Neuronal stem cell (in vitro differentiated cells): ENCODE measurements at regions not wholly inside any gene's neighbourhood (a gene's known extent, or its start where the extent isn't known, plus 50 kb on each side); places are given as distances from the start of the nearest gene placed in this dataset.
"Not testable (repeated sequence)": the region's sequence is repeated elsewhere in the genome, so short reads cannot be mapped to it uniquely, and the experiment has no call there.

Source experiments
- DNase-seq: peaks from one replicate; pipeline ENCODE4 v3.0.0-alpha.2; 2013; ENCODE audit warnings: low spot score
- H2AFZ ChIP-seq: one replicate; pipeline ENCODE4 v1.6.1; 2013; ENCODE audit warnings: mild to moderate bottlenecking, low read length, inconsistent platforms
- H2AK5ac ChIP-seq: 2 replicates; pipeline ENCODE4 v1.6.1; 2013; ENCODE audit warnings: low read depth, mild to moderate bottlenecking, inconsistent platforms, low read length, moderate library complexity, mixed read lengths
- H2BK120ac ChIP-seq: 2 replicates; pipeline ENCODE4 v1.6.1; 2013; ENCODE audit warnings: low read depth, mild to moderate bottlenecking, inconsistent platforms, low read length, moderate library complexity, mixed read lengths
- H2BK12ac ChIP-seq: one replicate; pipeline ENCODE4 v1.6.1; 2013; ENCODE audit warnings: low read length, inconsistent platforms
- H2BK15ac ChIP-seq: 2 replicates; pipeline ENCODE4 v1.6.1; 2013; ENCODE audit warnings: mild to moderate bottlenecking, low read length, inconsistent platforms, mixed read lengths
- H2BK5ac ChIP-seq: one replicate; pipeline ENCODE4 v1.6.1; 2013; ENCODE audit warnings: inconsistent platforms, mild to moderate bottlenecking, low read length, moderate library complexity
- H3K14ac ChIP-seq: one replicate; pipeline ENCODE4 v1.6.1; 2013; ENCODE audit warnings: low read length, inconsistent platforms
- H3K18ac ChIP-seq: 2 replicates; pipeline ENCODE4 v1.6.1; 2013; ENCODE audit warnings: low read length, inconsistent platforms
- H3K23ac ChIP-seq: 2 replicates; pipeline ENCODE4 v1.6.1; 2013; ENCODE audit warnings: low read depth, mild to moderate bottlenecking, mixed read lengths, low read length, inconsistent platforms; ENCODE audit not compliant: poor library complexity
- H3K27ac ChIP-seq: replicated peaks from 3 replicates; pipeline ENCODE4 v1.5.1; 2013; ENCODE audit warnings: low read length, inconsistent platforms
- H3K27me3 ChIP-seq, 3 experiments: 2 replicates each; pipeline ENCODE4 v1.6.1; 2013; ENCODE audit warnings: low read length in 3 of 3, mild to moderate bottlenecking in 2 of 3, inconsistent platforms in 1 of 3, low read depth in 1 of 3, mixed read lengths in 1 of 3, moderate library complexity in 1 of 3; ENCODE audit not compliant: control insufficient read depth in 3 of 3, insufficient read depth in 3 of 3
- H3K36me3 ChIP-seq, 2 donors: replicated peaks in 1 of 2; 2 replicates each; pipeline ENCODE4 v1.6.1; 2013; ENCODE audit warnings: low read length in 2 of 2; ENCODE audit not compliant: control insufficient read depth in 2 of 2, insufficient read depth in 2 of 2
- H3K4ac ChIP-seq: 2 replicates; pipeline ENCODE4 v1.6.1; 2013; ENCODE audit warnings: inconsistent platforms, mild to moderate bottlenecking, low read length, moderate library complexity
- H3K4me1 ChIP-seq, 2 donors: 1 replicate in 1 of 2; 2 replicates in 1 of 2; pipeline ENCODE4 v1.6.1; 2013; ENCODE audit warnings: low read length in 2 of 2, low read depth in 1 of 2; ENCODE audit not compliant: control insufficient read depth in 2 of 2, insufficient read depth in 1 of 2
- H3K4me2 ChIP-seq: one replicate; pipeline ENCODE4 v1.6.1; 2013; ENCODE audit warnings: mild to moderate bottlenecking, low read length, inconsistent platforms; ENCODE audit not compliant: insufficient read depth, poor library complexity, severe bottlenecking
- H3K4me3 ChIP-seq, 2 donors: 2 replicates each; pipeline ENCODE4 v1.5.1; 2013; ENCODE audit warnings: low read length in 2 of 2, mild to moderate bottlenecking in 2 of 2, inconsistent platforms in 1 of 2, moderate library complexity in 1 of 2
- H3K79me1 ChIP-seq: one replicate; pipeline ENCODE4 v1.6.1; 2013; ENCODE audit warnings: low read depth, mild to moderate bottlenecking, inconsistent platforms, low read length, moderate library complexity
- H3K9ac ChIP-seq: one replicate; pipeline ENCODE4 v1.6.1; 2013; ENCODE audit warnings: mild to moderate bottlenecking, low read depth, low read length, inconsistent platforms; ENCODE audit not compliant: poor library complexity
- H3K9me3 ChIP-seq, 2 donors: replicated peaks in 1 of 2; 2 replicates each; pipeline versions ENCODE3 to v1.6.1; 2013; ENCODE audit warnings: low read length in 2 of 2, mild to moderate bottlenecking in 2 of 2, inconsistent platforms in 1 of 2, low read depth in 1 of 2, mixed read lengths in 1 of 2, moderate library complexity in 1 of 2; ENCODE audit not compliant: control insufficient read depth in 2 of 2, insufficient read depth in 1 of 2
- H4K8ac ChIP-seq: one replicate; pipeline ENCODE4 v1.6.1; 2013; ENCODE audit warnings: low read depth, mild to moderate bottlenecking, inconsistent platforms, low read length, moderate library complexity
- H4K91ac ChIP-seq: one replicate; pipeline ENCODE4 v1.6.1; 2013; ENCODE audit warnings: low read length, low read depth, mild to moderate bottlenecking, inconsistent platforms; ENCODE audit not compliant: poor library complexity
- WGBS, 2 donors: extraction: QIAGEN DNeasy Blood & Tissue Kit; methylation state at CpG; one replicate each; pipeline ENCODE4 v1.1.7; 2013; ENCODE audit warnings: missing lambda C conversion rate in 2 of 2, mixed read lengths in 1 of 2; ENCODE audit not compliant: insufficient read length in 2 of 2, insufficient replicate concordance in 1 of 2; ENCODE audit errors: extremely low coverage in 2 of 2; 5-methylcytosine and 5-hydroxymethylcytosine counted together

- no peak overlapping the region for H3K4me3 ChIP-seq
- no peaks in the 10 kb centered on the region for H3K9me3 ChIP-seq
- H3K4ac ChIP-seq = no peak overlapping the region
- no peak overlapping the region for H3K23ac ChIP-seq
- no peak overlapping the region for H3K18ac ChIP-seq
- H3K4me1 ChIP-seq = peaks cover 0 to 2% of the 10 kb centered on the region in 2 donors
- no CpG with 5 or more reads among the region's 3 CpGs for WGBS, 2 donors
- no peak overlapping the region for H3K4me2 ChIP-seq
- no peak overlapping the region for H4K91ac ChIP-seq
- no peak overlapping the region for H2BK15ac ChIP-seq
- H3K27ac ChIP-seq = no peak overlapping the region
- no peak overlapping the region for H2AK5ac ChIP-seq
- no peak overlapping the region for H3K14ac ChIP-seq
- H2BK5ac ChIP-seq = no peak overlapping the region
- H3K27me3 ChIP-seq = no peaks in the 10 kb centered on the region
- H2BK120ac ChIP-seq = no peak overlapping the region
- H3K9ac ChIP-seq = no peak overlapping the region
- H2AFZ ChIP-seq = no peak overlapping the region
- no peak for DNase-seq
- no peaks in the 10 kb centered on the region for H3K79me1 ChIP-seq
- no peak overlapping the region for H2BK12ac ChIP-seq
- H3K36me3 ChIP-seq = no peaks in the 10 kb centered on the region
- H4K8ac ChIP-seq = no peak overlapping the region
These were observed 504.6 kb upstream of the SYNCRIP start for GRCh38 chr6:86147311-86147710.

- H3K9ac ChIP-seq, H3K27me3 ChIP-seq, H4K91ac ChIP-seq, H3K79me1 ChIP-seq, H3K4ac ChIP-seq, H3K23ac ChIP-seq, H3K27ac ChIP-seq, H3K4me2 ChIP-seq, H3K36me3 ChIP-seq, H2BK120ac ChIP-seq, H2BK12ac ChIP-seq, H2AK5ac ChIP-seq, H3K9me3 ChIP-seq, H2BK15ac ChIP-seq, H2AFZ ChIP-seq, H2BK5ac ChIP-seq, DNase-seq, H3K14ac ChIP-seq, H3K4me1 ChIP-seq, H3K4me3 ChIP-seq, H3K18ac ChIP-seq, H4K8ac ChIP-seq: not testable (repeated sequence)
- no CpG with 5 or more reads among the region's 3 CpGs for WGBS, 2 donors
These were observed 504.1 kb upstream of the SYNCRIP start for GRCh38 chr6:86146751-86147150.

GRCh38 chr6:86142326-86142725, 499.6 kb upstream of the SYNCRIP start:
- Histone ChIP-seq H3K4me1 (no peaks in the 10 kb centered on the region), H3K4me3 (no peak overlapping the region), H4K8ac (no peak overlapping the region), H3K4ac (no peak overlapping the region), H4K91ac (no peak overlapping the region), H2BK120ac (no peak overlapping the region), H3K14ac (no peak overlapping the region), H2AK5ac (no peak overlapping the region), H2BK15ac (no peak overlapping the region), H3K23ac (no peak overlapping the region), H3K79me1 (no peaks in the 10 kb centered on the region), H2BK12ac (no peak overlapping the region), H3K9me3 (no peaks in the 10 kb centered on the region), H2BK5ac (no peak overlapping the region), H3K9ac (no peak overlapping the region), H3K27me3 (no peaks in the 10 kb centered on the region), H3K18ac (no peak overlapping the region), H2AFZ (no peak overlapping the region), H3K36me3 (no peaks in the 10 kb centered on the region), H3K4me2 (no peak overlapping the region), H3K27ac (no peak overlapping the region)
- no CpG with 5 or more reads among the region's 2 CpGs for WGBS, 2 donors
- DNase-seq = no peak

GRCh38 chr6:86128130-86128814, 485.6 kb upstream of the SYNCRIP start:
- H2BK120ac ChIP-seq = no peak overlapping the region
- H3K4me2 ChIP-seq = no peak overlapping the region
- no peak overlapping the region for H2BK5ac ChIP-seq
- no peak overlapping the region for H3K9ac ChIP-seq
- no peak overlapping the region for H2AFZ ChIP-seq
- H3K23ac ChIP-seq = no peak overlapping the region
- no peak overlapping the region for H2AK5ac ChIP-seq
- H3K4ac ChIP-seq = no peak overlapping the region
- H3K9me3 ChIP-seq = peaks cover 0 to 2% of the 10 kb centered on the region in 2 donors
- H3K79me1 ChIP-seq = no peaks in the 10 kb centered on the region
- H3K14ac ChIP-seq = no peak overlapping the region
- DNase-seq = no peak
- H2BK12ac ChIP-seq = no peak overlapping the region
- no peak overlapping the region for H4K8ac ChIP-seq
- no peak overlapping the region for H3K18ac ChIP-seq
- H2BK15ac ChIP-seq = no peak overlapping the region
- no peaks in the 10 kb centered on the region for H3K4me1 ChIP-seq
- H3K4me3 ChIP-seq = no peak overlapping the region
- no peak overlapping the region for H3K27ac ChIP-seq
- no CpG with 5 or more reads among the region's 7 CpGs for WGBS, 2 donors
- no peaks in the 10 kb centered on the region for H3K36me3 ChIP-seq
- H3K27me3 ChIP-seq = no peaks in the 10 kb centered on the region
- H4K91ac ChIP-seq = no peak overlapping the region
